ENCODE measurements at regions not wholly inside any gene's neighbourhood (a gene's known extent, or its start where the extent isn't known, plus 50 kb on each side); places are given as distances from the start of the nearest gene placed in this dataset.

- no peak for FAIRE-seq
- intact Hi-C loops (cut with micrococcal nuclease) = no loop called here
- CTCF ChIA-PET (ENCODE audit: low intra/inter-chr PET ratio) = no interaction called here
These were observed 409.3 kb upstream of the MMADHC start for GRCh38 chr2:149996901-149997300.

More at GRCh38 chr2:149996901-149997300, 409.3 kb upstream of the MMADHC start:
- in situ Hi-C loops (cut with MboI) = no loop called here
- BruUV-seq (replicated peaks) = no TSS peak
- H3K27ac ChIP-seq (ENCODE audit: extremely low read depth, low read depth, low read length) = no peak overlapping the region
- H3K9me3 ChIP-seq (replicated peaks; ENCODE audit: control insufficient read depth, insufficient read depth, low read depth, low read length) = no peaks in the 10 kb centered on the region; the same call in 1 of the 2 replicates
- WGBS (ENCODE audit: insufficient coverage, low coverage, missing lambda C conversion rate) = 0% methylated on average over 3 of the region's 3 CpGs
- ATAC-seq (no peak), DNase-seq (ENCODE audit: extremely low read depth in 1 of 4, low spot score in 3 of 4) (no peak)
- H4K20me1 ChIP-seq (replicated peaks; ENCODE audit: control insufficient read depth, insufficient read depth, low read length) = no peaks in the 10 kb centered on the region
- H3K27me3 ChIP-seq (ENCODE audit: control insufficient read depth in 2 of 2, insufficient read depth in 2 of 2, low read length in 2 of 2) = no peaks in the 10 kb centered on the region
- H3K9me1 ChIP-seq (ENCODE audit: control insufficient read depth, insufficient read depth, low read length) = no peaks in the 10 kb centered on the region
- no peaks in the 10 kb centered on the region for H3K4me1 ChIP-seq (replicated peaks in 1 of 2; ENCODE audit: control insufficient read depth in 2 of 2, insufficient read depth in 2 of 2, low read length in 2 of 2)
- H2AFZ ChIP-seq (ENCODE audit: low read depth, low read length) = no peak overlapping the region
- no peaks in the 10 kb centered on the region for H3K36me3 ChIP-seq (ENCODE audit: control insufficient read depth, insufficient read depth, low read length)
- TF ChIP-seq, protein P1, sequence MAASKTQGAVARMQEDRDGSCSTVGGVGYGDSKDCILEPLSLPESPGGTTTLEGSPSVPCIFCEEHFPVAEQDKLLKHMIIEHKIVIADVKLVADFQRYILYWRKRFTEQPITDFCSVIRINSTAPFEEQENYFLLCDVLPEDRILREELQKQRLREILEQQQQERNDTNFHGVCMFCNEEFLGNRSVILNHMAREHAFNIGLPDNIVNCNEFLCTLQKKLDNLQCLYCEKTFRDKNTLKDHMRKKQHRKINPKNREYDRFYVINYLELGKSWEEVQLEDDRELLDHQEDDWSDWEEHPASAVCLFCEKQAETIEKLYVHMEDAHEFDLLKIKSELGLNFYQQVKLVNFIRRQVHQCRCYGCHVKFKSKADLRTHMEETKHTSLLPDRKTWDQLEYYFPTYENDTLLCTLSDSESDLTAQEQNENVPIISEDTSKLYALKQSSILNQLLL (CRISPR knock-in tag; IDR thresholded peaks at IDR 0.05; ENCODE audit: borderline replicate concordance) = no peak
- TF ChIP-seq CHD4 (IDR thresholded peaks at IDR 0.05; ENCODE audit: insufficient read depth, insufficient replicate concordance, low read depth, low read length, poor library complexity, severe bottlenecking) (no peak), TRIM24 (IDR thresholded peaks at IDR 0.05) (no peak), MTA3 (IDR thresholded peaks at IDR 0.05; ENCODE audit: borderline replicate concordance) (no peak), PHB2 (IDR thresholded peaks at IDR 0.05; ENCODE audit: low read depth) (no peak), SNAPC5 (CRISPR knock-in tag; IDR thresholded peaks at IDR 0.05) (no peak), NCOA6 (IDR thresholded peaks at IDR 0.05) (no peak), NCOR1 (IDR thresholded peaks at IDR 0.05) (no peak), ZNF197 (CRISPR knock-in tag; IDR thresholded peaks at IDR 0.05; ENCODE audit: low read depth) (no peak), CEBPG (CRISPR knock-in tag; IDR thresholded peaks at IDR 0.05) (no peak), CEBPG (tag; conservative IDR thresholded peaks at IDR 0.05 in 1 of 2, IDR thresholded peaks at IDR 0.05 in 1 of 2) (no peak), MLLT1 (IDR thresholded peaks at IDR 0.05) (no peak)
- TF ChIP-seq, protein P2, sequence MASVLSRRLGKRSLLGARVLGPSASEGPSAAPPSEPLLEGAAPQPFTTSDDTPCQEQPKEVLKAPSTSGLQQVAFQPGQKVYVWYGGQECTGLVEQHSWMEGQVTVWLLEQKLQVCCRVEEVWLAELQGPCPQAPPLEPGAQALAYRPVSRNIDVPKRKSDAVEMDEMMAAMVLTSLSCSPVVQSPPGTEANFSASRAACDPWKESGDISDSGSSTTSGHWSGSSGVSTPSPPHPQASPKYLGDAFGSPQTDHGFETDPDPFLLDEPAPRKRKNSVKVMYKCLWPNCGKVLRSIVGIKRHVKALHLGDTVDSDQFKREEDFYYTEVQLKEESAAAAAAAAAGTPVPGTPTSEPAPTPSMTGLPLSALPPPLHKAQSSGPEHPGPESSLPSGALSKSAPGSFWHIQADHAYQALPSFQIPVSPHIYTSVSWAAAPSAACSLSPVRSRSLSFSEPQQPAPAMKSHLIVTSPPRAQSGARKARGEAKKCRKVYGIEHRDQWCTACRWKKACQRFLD (CRISPR knock-in tag; IDR thresholded peaks at IDR 0.05) = no peak
- H3K4me3 ChIP-seq = no peak overlapping the region
- no peak overlapping the region for H3K9ac ChIP-seq (ENCODE audit: insufficient read depth in 1 of 2, low read depth in 2 of 2, low read length in 2 of 2)
- POLR2A ChIA-PET = no interaction called here
- no peaks in the 10 kb centered on the region for H3K79me2 ChIP-seq (ENCODE audit: control insufficient read depth, insufficient read depth, low read length)
- no peak overlapping the region for H3K4me2 ChIP-seq (ENCODE audit: insufficient read depth, low read length)

All from K562 (cell line).